Fibroblast of lung (primary cell): ENCODE measurements at regions not wholly inside any gene's neighbourhood (a gene's known extent, or its start where the extent isn't known, plus 50 kb on each side); places are given as distances from the start of the nearest gene placed in this dataset.

ENCODE experiments used
- DNase-seq, 2 donors: peaks; one replicate each; pipeline versions ENCODE4 v3.0.0 to v3.0.0-alpha.2; 2010; ENCODE audit warnings: low read depth in 2 of 2
- H2AFZ ChIP-seq: 2 replicates; pipeline ENCODE4 v1.5.1; 2012; ENCODE audit warnings: low read length, control low read depth, inconsistent platforms
- H3K27ac ChIP-seq: 2 replicates; pipeline ENCODE4 v1.5.1; 2011; ENCODE audit warnings: low read length, control low read depth; ENCODE audit not compliant: insufficient read depth
- H3K27me3 ChIP-seq: 2 replicates; pipeline ENCODE4 v1.5.1; 2011; ENCODE audit warnings: mild to moderate bottlenecking, low read length; ENCODE audit not compliant: control insufficient read depth, insufficient read depth
- H3K36me3 ChIP-seq: 2 replicates; pipeline ENCODE4 v1.5.1; 2011; ENCODE audit warnings: low read length; ENCODE audit not compliant: control insufficient read depth, insufficient read depth
- H3K4me1 ChIP-seq: 2 replicates; pipeline ENCODE4 v1.5.1; 2011; ENCODE audit warnings: low read length; ENCODE audit not compliant: control insufficient read depth, insufficient read depth; ENCODE audit errors: extremely low read depth
- H3K4me2 ChIP-seq: 2 replicates; pipeline ENCODE4 v1.5.1; 2011; ENCODE audit warnings: low read length, control low read depth; ENCODE audit not compliant: insufficient read depth; ENCODE audit errors: extremely low read depth
- H3K4me3 ChIP-seq, 4 experiments: fragments of 200-600 bp in 1 of 4; sonication (generic) in 1 of 4; replicated peaks in 1 of 4; 2 replicates each; pipeline ENCODE4 v1.5.1; 2011 to 2016; ENCODE audit warnings: low read length in 4 of 4, low read depth in 3 of 4, mild to moderate bottlenecking in 3 of 4, control low read depth in 2 of 4, inconsistent platforms in 1 of 4, mixed read lengths in 1 of 4; ENCODE audit not compliant: insufficient read depth in 1 of 4; ENCODE audit errors: control extremely low read depth in 1 of 4
- H3K79me2 ChIP-seq: 2 replicates; pipeline ENCODE4 v1.5.1; 2012; ENCODE audit warnings: mild to moderate bottlenecking, low read length, inconsistent platforms; ENCODE audit not compliant: control insufficient read depth, insufficient read depth
- H3K9ac ChIP-seq: 2 replicates; pipeline ENCODE4 v1.5.1; 2011; ENCODE audit warnings: mild to moderate bottlenecking, low read length, control low read depth; ENCODE audit not compliant: insufficient read depth
- H3K9me3 ChIP-seq: 2 replicates; pipeline ENCODE4 v1.5.1; 2012; ENCODE audit warnings: low read depth, low read length; ENCODE audit not compliant: control insufficient read depth, insufficient read depth
- H4K20me1 ChIP-seq: 2 replicates; pipeline ENCODE4 v1.5.1; 2011; ENCODE audit warnings: low read length; ENCODE audit not compliant: control insufficient read depth, insufficient read depth; ENCODE audit errors: extremely low read depth
- CTCF ChIP-seq, 2 donors: IDR thresholded peaks in 1 of 2; conservative IDR thresholded peaks in 1 of 2; 1 replicate in 1 of 2; 2 replicates in 1 of 2; pipeline ENCODE4 v1.5.1; 2011 to 2012; ENCODE audit warnings: low read length in 2 of 2, control low read depth in 1 of 2, inconsistent platforms in 1 of 2, low read depth in 1 of 2, mild to moderate bottlenecking in 1 of 2
- EZH2 ChIP-seq: IDR thresholded peaks from 2 replicates; pipeline ENCODE4 v1.5.1; 2012; ENCODE audit warnings: low read length, control low read depth, mild to moderate bottlenecking; ENCODE audit errors: missing control alignments

GRCh38 chr3:127394984-127395662 is 107.3 kb upstream of the PRR20G start:
- Histone ChIP-seq H4K20me1 (no peaks in the 10 kb centered on the region), H3K9ac (no peak overlapping the region), H3K4me2 (no peak overlapping the region), H3K36me3 (no peaks in the 10 kb centered on the region), H3K27me3 (no peaks in the 10 kb centered on the region), H3K9me3 (no peaks in the 10 kb centered on the region), H3K4me1 (no peaks in the 10 kb centered on the region), H2AFZ (no peak overlapping the region), H3K4me3 (no peak overlapping the region), H3K27ac (no peak overlapping the region), H3K79me2 (no peaks in the 10 kb centered on the region)
- DNase-seq, result no peak
- TF ChIP-seq CTCF (conservative IDR thresholded peaks at IDR 0.05 in 1 of 2, IDR thresholded peaks at IDR 0.05 in 1 of 2; ENCODE audit: low read depth in 1 of 2, low read length in 2 of 2) (no peak), EZH2 (no peak)

GRCh38 chr3:127394031-127394430 is 106.2 kb upstream of the PRR20G start:
- Histone ChIP-seq H3K4me2 (no peak overlapping the region), H4K20me1 (no peaks in the 10 kb centered on the region), H3K9me3 (no peaks in the 10 kb centered on the region), H2AFZ (no peak overlapping the region), H3K27ac (no peak overlapping the region), H3K36me3 (no peaks in the 10 kb centered on the region), H3K4me1 (no peaks in the 10 kb centered on the region), H3K4me3 (no peak overlapping the region), H3K79me2 (no peaks in the 10 kb centered on the region), H3K9ac (no peak overlapping the region), H3K27me3 (no peaks in the 10 kb centered on the region)
- TF ChIP-seq EZH2, result no peak
- no peak for TF ChIP-seq CTCF (conservative IDR thresholded peaks at IDR 0.05 in 1 of 2, IDR thresholded peaks at IDR 0.05 in 1 of 2; ENCODE audit: low read depth in 1 of 2, low read length in 2 of 2)
- DNase-seq, result no peak

- no peaks in the 10 kb centered on the region for H3K36me3 ChIP-seq
- TF ChIP-seq CTCF (conservative IDR thresholded peaks at IDR 0.05 in 1 of 2, IDR thresholded peaks at IDR 0.05 in 1 of 2; ENCODE audit: low read depth in 1 of 2, low read length in 2 of 2) (no peak), EZH2 (no peak)
These were observed 105.4 kb upstream of the PRR20G start for GRCh38 chr3:127393131-127393820.

More at GRCh38 chr3:127393131-127393820, 105.4 kb upstream of the PRR20G start:
- no peaks in the 10 kb centered on the region for H3K27me3 ChIP-seq
- no peak for DNase-seq
- no peak overlapping the region for H3K9ac ChIP-seq
- no peaks in the 10 kb centered on the region for H3K79me2 ChIP-seq
- no peak overlapping the region for H3K4me3 ChIP-seq
- no peak overlapping the region for H3K27ac ChIP-seq
- H3K4me1 ChIP-seq, result no peaks in the 10 kb centered on the region
- no peak overlapping the region for H2AFZ ChIP-seq
- no peak overlapping the region for H3K4me2 ChIP-seq
- H4K20me1 ChIP-seq, result no peaks in the 10 kb centered on the region
- H3K9me3 ChIP-seq, result no peaks in the 10 kb centered on the region
